Neural cell (in vitro differentiated cells): ENCODE measurements at regions not wholly inside any gene's neighbourhood (a gene's known extent, or its start where the extent isn't known, plus 50 kb on each side); places are given as distances from the start of the nearest gene placed in this dataset.

Experiments
- H2AFZ ChIP-seq: fragments of 200-600, 300-800 bp; sonication (generic), shearing (Covaris generic); 2 replicates; pipeline ENCODE4 v1.6.0; 2014; ENCODE audit warnings: low read depth, mild to moderate bottlenecking, antibody characterized with exemption, low read length, moderate library complexity
- H3F3A ChIP-seq: fragments of 200-600 bp; shearing (Covaris generic); 2 replicates; pipeline ENCODE4 v1.6.1; 2016; ENCODE audit warnings: mild to moderate bottlenecking, moderate library complexity, mixed read lengths, antibody characterized with exemption, low read length; ENCODE audit not compliant: insufficient read depth, poor library complexity, severe bottlenecking
- H3K27ac ChIP-seq: fragments of 200-600, 300-800 bp; sonication (generic), shearing (Covaris generic); 2 replicates; pipeline ENCODE4 v1.5.1; 2014; ENCODE audit warnings: mild to moderate bottlenecking, low read length, moderate library complexity
- H3K27me3 ChIP-seq: fragments of 300-800, 200-600 bp; sonication (generic), shearing (Covaris generic); 2 replicates; pipeline ENCODE4 v1.6.0; 2014; ENCODE audit warnings: mild to moderate bottlenecking, low read depth, low read length, moderate library complexity; ENCODE audit not compliant: insufficient read depth
- H3K36me3 ChIP-seq: fragments of 300-800, 200-600 bp; sonication (generic), shearing (Covaris generic); 2 replicates; pipeline ENCODE4 v1.5.1; 2014; ENCODE audit warnings: mild to moderate bottlenecking, antibody characterized with exemption, low read length, moderate library complexity; ENCODE audit not compliant: insufficient read depth
- H3K4me2 ChIP-seq: fragments of 300-800, 200-600 bp; sonication (generic), shearing (Covaris generic); 2 replicates; pipeline ENCODE4 v1.6.0; 2014; ENCODE audit warnings: mild to moderate bottlenecking, low read length
- H3K4me3 ChIP-seq: fragments of 300-800, 200-600 bp; sonication (generic), shearing (Covaris generic); 2 replicates; pipeline ENCODE4 v1.5.1; 2014; ENCODE audit warnings: mild to moderate bottlenecking, low read length, moderate library complexity
- H3K79me2 ChIP-seq: fragments of 200-600 bp; shearing (Covaris generic); replicated peaks from 2 replicates; pipeline ENCODE4 v1.6.0; 2014; ENCODE audit warnings: mild to moderate bottlenecking, low read length, moderate library complexity; ENCODE audit not compliant: insufficient read depth
- H3K9ac ChIP-seq: fragments of 300-800, 200-600 bp; sonication (generic), shearing (Covaris generic); 2 replicates; pipeline ENCODE4 v1.6.1; 2016; ENCODE audit warnings: mild to moderate bottlenecking, low read length, mixed read lengths
- H3K9me2 ChIP-seq: fragments of 200-600 bp; shearing (Covaris generic); 2 replicates; pipeline ENCODE4 v1.6.1; 2016; ENCODE audit warnings: mild to moderate bottlenecking, low read length, mixed read lengths; ENCODE audit not compliant: insufficient read depth
- H3K9me3 ChIP-seq: fragments of 200-600, 300-800 bp; sonication (generic), shearing (Covaris generic); 2 replicates; pipeline ENCODE4 v1.6.1; 2016; ENCODE audit warnings: mild to moderate bottlenecking, mixed run types, low read length, moderate library complexity, mixed read lengths
- H4K20me1 ChIP-seq: fragments of 200-600 bp; shearing (Covaris generic); 2 replicates; pipeline ENCODE4 v1.6.1; 2016; ENCODE audit warnings: mild to moderate bottlenecking, mixed run types; ENCODE audit not compliant: insufficient read depth
- CTCF ChIP-seq: fragments of 450-650 bp; IDR thresholded peaks from 2 replicates; pipeline ENCODE4 v1.5.1; 2014; ENCODE audit warnings: antibody characterized with exemption, mild to moderate bottlenecking, moderate library complexity; ENCODE audit not compliant: poor library complexity, severe bottlenecking
- EP300 ChIP-seq: fragments of 450-650 bp; conservative IDR thresholded peaks from 2 replicates; pipeline ENCODE4 v1.6.1; 2014; ENCODE audit warnings: antibody characterized with exemption, mild to moderate bottlenecking, moderate library complexity; ENCODE audit not compliant: poor library complexity, severe bottlenecking
- EZH2 ChIP-seq: fragments of 200-600, 300-800 bp; shearing (Covaris generic), sonication (generic); IDR thresholded peaks from 2 replicates; pipeline ENCODE4 v1.6.1; 2014; ENCODE audit warnings: antibody characterized with exemption, low read length, borderline replicate concordance, mild to moderate bottlenecking; ENCODE audit not compliant: insufficient read depth, poor library complexity, severe bottlenecking
- MXI1 ChIP-seq: fragments of 450-650 bp; conservative IDR thresholded peaks from 2 replicates; pipeline ENCODE4 v1.6.1; 2014; ENCODE audit warnings: antibody characterized with exemption, mild to moderate bottlenecking; ENCODE audit not compliant: poor library complexity, severe bottlenecking
- POLR2AphosphoS5 ChIP-seq: IDR thresholded peaks from 2 replicates; pipeline ENCODE4 v1.6.1; 2012
- RAD21 ChIP-seq: fragments of 450-650 bp; conservative IDR thresholded peaks from 2 replicates; pipeline ENCODE4 v1.6.1; 2014; ENCODE audit warnings: antibody characterized with exemption, mild to moderate bottlenecking, moderate library complexity
- REST ChIP-seq: IDR thresholded peaks from 2 replicates; pipeline ENCODE4 v1.6.1; 2012; ENCODE audit warnings: borderline replicate concordance
- SMC3 ChIP-seq: fragments of 450-650 bp; conservative IDR thresholded peaks from 2 replicates; pipeline ENCODE4 v1.6.1; 2014; ENCODE audit warnings: antibody characterized with exemption, mild to moderate bottlenecking, moderate library complexity; ENCODE audit not compliant: poor library complexity
- TAF1 ChIP-seq: IDR thresholded peaks from 2 replicates; pipeline ENCODE4 v1.6.1; 2012; ENCODE audit warnings: low read depth

GRCh38 chr6:1070085-1070521, 241.8 kb upstream of the FOXQ1 start:
- Histone ChIP-seq H3K79me2 (no peaks in the 10 kb centered on the region), H4K20me1 (no peaks in the 10 kb centered on the region), H3K9me3 (no peaks in the 10 kb centered on the region), H3K27ac (no peak overlapping the region), H3K9me2 (no peaks in the 10 kb centered on the region), H3K36me3 (no peaks in the 10 kb centered on the region), H3K4me3 (no peak overlapping the region), H3F3A (no peaks in the 10 kb centered on the region), H3K9ac (no peak overlapping the region), H3K4me2 (no peak overlapping the region), H3K27me3 (no peaks in the 10 kb centered on the region), H2AFZ (no peak overlapping the region)
- no peak for TF ChIP-seq POLR2AphosphoS5
- TF ChIP-seq CTCF, result no peak
- no peak for TF ChIP-seq RAD21
- no peak for TF ChIP-seq REST
- no peak for TF ChIP-seq MXI1
- no peak for TF ChIP-seq EP300
- TF ChIP-seq EZH2, result no peak
- no peak for TF ChIP-seq TAF1
- TF ChIP-seq SMC3, result no peak

GRCh38 chr6:1068905-1069304, 243.0 kb upstream of the FOXQ1 start:
- no peaks in the 10 kb centered on the region for H3K36me3 ChIP-seq
- H3K27me3 ChIP-seq, result no peaks in the 10 kb centered on the region
- H3K4me3 ChIP-seq, result no peak overlapping the region
- no peaks in the 10 kb centered on the region for H3K79me2 ChIP-seq
- H3K9me3 ChIP-seq, result no peaks in the 10 kb centered on the region
- no peak overlapping the region for H2AFZ ChIP-seq
- no peaks in the 10 kb centered on the region for H3F3A ChIP-seq
- no peak overlapping the region for H3K27ac ChIP-seq
- no peaks in the 10 kb centered on the region for H4K20me1 ChIP-seq
- no peak overlapping the region for H3K4me2 ChIP-seq
- TF ChIP-seq REST (no peak), MXI1 (no peak), EP300 (no peak)
- H3K9me2 ChIP-seq, result no peaks in the 10 kb centered on the region
- H3K9ac ChIP-seq, result no peak overlapping the region
